KMS-11 (cell line): ENCODE measurements at regions not wholly inside any gene's neighbourhood (a gene's known extent, or its start where the extent isn't known, plus 50 kb on each side); places are given as distances from the start of the nearest gene placed in this dataset.

Source experiments
- H2AFZ ChIP-seq: fragments of 200-600 bp; sonication (generic); 2 replicates; pipeline ENCODE4 v1.6.1; 2016; ENCODE audit warnings: antibody characterized with exemption, mixed run types, low read depth
- H3K27ac ChIP-seq: fragments of 200-600 bp; sonication (generic); 2 replicates; pipeline ENCODE4 v1.6.1; 2016; ENCODE audit warnings: mild to moderate bottlenecking, mixed run types
- H3K27me3 ChIP-seq: fragments of 200-600 bp; sonication (generic); 2 replicates; pipeline ENCODE4 v1.6.1; 2017; ENCODE audit warnings: mild to moderate bottlenecking, low read depth, mixed run types, moderate library complexity; ENCODE audit not compliant: insufficient read depth
- H3K36me3 ChIP-seq: fragments of 200-600 bp; sonication (generic); 2 replicates; pipeline ENCODE4 v1.6.1; 2017; ENCODE audit warnings: mild to moderate bottlenecking, mixed run types; ENCODE audit not compliant: insufficient read depth
- H3K4me1 ChIP-seq: fragments of 200-600 bp; sonication (generic); 2 replicates; pipeline ENCODE4 v1.6.1; 2016; ENCODE audit warnings: mild to moderate bottlenecking, low read depth, mixed run types; ENCODE audit not compliant: poor library complexity, severe bottlenecking
- H3K4me2 ChIP-seq: fragments of 200-600 bp; sonication (generic); 2 replicates; pipeline ENCODE4 v1.7.0; 2016; ENCODE audit warnings: mild to moderate bottlenecking, mixed run types
- H3K4me3 ChIP-seq: fragments of 200-600 bp; sonication (generic); IDR thresholded peaks from 2 replicates; pipeline ENCODE4 v1.6.1; 2017; ENCODE audit warnings: low read depth, low read length, mixed read lengths; ENCODE audit not compliant: insufficient read depth
- H3K79me2 ChIP-seq: fragments of 200-600 bp; sonication (generic); 2 replicates; pipeline ENCODE4 v1.6.1; 2016; ENCODE audit warnings: low read depth, mixed run types; ENCODE audit not compliant: insufficient read depth
- H3K9ac ChIP-seq: fragments of 200-600 bp; sonication (generic); 2 replicates; pipeline ENCODE4 v1.6.1; 2016; ENCODE audit warnings: mild to moderate bottlenecking, mixed run types
- H4K20me1 ChIP-seq: fragments of 200-600 bp; sonication (generic); 2 replicates; pipeline ENCODE4 v1.6.1; 2016; ENCODE audit warnings: mild to moderate bottlenecking, mixed run types; ENCODE audit not compliant: insufficient read depth
- CTCF ChIP-seq: fragments of 200-600 bp; sonication (generic); conservative IDR thresholded peaks from 2 replicates; pipeline ENCODE4 v1.6.1; 2017; ENCODE audit warnings: low read depth, mild to moderate bottlenecking, antibody characterized with exemption, low read length, moderate library complexity, mixed read lengths

GRCh38 chr13:40387775-40388174 is 278.7 kb downstream of the FOXO1 start:
- no peak for TF ChIP-seq CTCF
- H3K27me3 ChIP-seq: no peaks in the 10 kb centered on the region
- no peaks in the 10 kb centered on the region for H3K4me1 ChIP-seq
- no peaks in the 10 kb centered on the region for H4K20me1 ChIP-seq
- no peak overlapping the region for H3K27ac ChIP-seq
- H2AFZ ChIP-seq: no peak overlapping the region
- H3K4me3 ChIP-seq: no peak overlapping the region
- no peak overlapping the region for H3K9ac ChIP-seq
- no peaks in the 10 kb centered on the region for H3K79me2 ChIP-seq
- H3K36me3 ChIP-seq: no peaks in the 10 kb centered on the region
- H3K4me2 ChIP-seq: no peak overlapping the region

GRCh38 chr13:40388617-40389016 is 277.8 kb downstream of the FOXO1 start:
- H4K20me1 ChIP-seq: no peaks in the 10 kb centered on the region
- peak overlapping the region; percentile 51; the same call in 1 of the 2 replicates for H3K9ac ChIP-seq
- H3K27me3 ChIP-seq: no peaks in the 10 kb centered on the region
- no peaks in the 10 kb centered on the region for H3K36me3 ChIP-seq
- no peaks in the 10 kb centered on the region for H3K4me1 ChIP-seq
- H3K4me3 ChIP-seq: no peak overlapping the region
- TF ChIP-seq CTCF: no peak
- peak overlapping the region; percentile 72 for H3K27ac ChIP-seq
- no peaks in the 10 kb centered on the region for H3K79me2 ChIP-seq
- peak overlapping the region; percentile 36 for H3K4me2 ChIP-seq
- peak overlapping the region; percentile 47; the same call in 1 of the 2 replicates for H2AFZ ChIP-seq

GRCh38 chr13:40389081-40389641 is 277.3 kb downstream of the FOXO1 start:
- H2AFZ ChIP-seq: peak overlapping the region; percentile 47; the same call in 1 of the 2 replicates
- peak overlapping the region; percentile 36; the same call in 1 of the 2 replicates for H3K4me2 ChIP-seq
- no peaks in the 10 kb centered on the region for H3K79me2 ChIP-seq
- H3K4me1 ChIP-seq: no peaks in the 10 kb centered on the region
- no peak for TF ChIP-seq CTCF
- H3K36me3 ChIP-seq: no peaks in the 10 kb centered on the region
- no peaks in the 10 kb centered on the region for H3K27me3 ChIP-seq
- H4K20me1 ChIP-seq: no peaks in the 10 kb centered on the region
- peak overlapping the region; percentile 51; the same call in 1 of the 2 replicates for H3K9ac ChIP-seq
- no peak overlapping the region for H3K4me3 ChIP-seq
- peak overlapping the region; percentile 72 for H3K27ac ChIP-seq

- Histone ChIP-seq H3K9ac (no peak overlapping the region), H3K4me1 (no peaks in the 10 kb centered on the region), H2AFZ (no peak overlapping the region), H3K27ac (no peak overlapping the region), H3K27me3 (no peaks in the 10 kb centered on the region), H3K4me2 (no peak overlapping the region), H3K4me3 (no peak overlapping the region), H4K20me1 (no peaks in the 10 kb centered on the region), H3K36me3 (no peaks in the 10 kb centered on the region), H3K79me2 (no peaks in the 10 kb centered on the region)
- no peak for TF ChIP-seq CTCF
Measured at GRCh38 chr13:40390401-40390916, 276.0 kb downstream of the FOXO1 start.
